Natural killer cell (primary cell): ENCODE measurements at regions not wholly inside any gene's neighbourhood (a gene's known extent, or its start where the extent isn't known, plus 50 kb on each side); places are given as distances from the start of the nearest gene placed in this dataset.

Source experiments
- ATAC-seq, 3 donors: fragments of 150-1000 bp in 2 of 3; fragments of 200-7000 bp in 1 of 3; cut with Tn5 transposase; 1 replicate in 1 of 3; 2 replicates in 2 of 3; pipeline ENCODE4 v1.10.0; 2021; ENCODE audit warnings: mild to moderate bottlenecking in 2 of 3, moderate library complexity in 2 of 3
- DNase-seq, 2 donors: peaks; one replicate each; pipeline versions ENCODE4 v3.0.0 to v3.0.0-alpha.2; 2013 to 2021; ENCODE audit warnings: mixed read lengths in 1 of 2
- H3K27ac ChIP-seq: one replicate; pipeline ENCODE4 v1.5.1; 2013; ENCODE audit warnings: mild to moderate bottlenecking, low read length
- H3K27me3 ChIP-seq: one replicate; pipeline ENCODE4 v1.6.1; 2013; ENCODE audit warnings: low read length; ENCODE audit not compliant: control insufficient read depth, insufficient read depth
- H3K36me3 ChIP-seq: one replicate; pipeline ENCODE4 v1.6.1; 2013; ENCODE audit warnings: low read length; ENCODE audit not compliant: control insufficient read depth, insufficient read depth
- H3K4me1 ChIP-seq: one replicate; pipeline ENCODE4 v1.6.1; 2013; ENCODE audit warnings: low read length; ENCODE audit not compliant: control insufficient read depth, insufficient read depth
- H3K4me3 ChIP-seq: one replicate; pipeline ENCODE4 v1.5.1; 2013; ENCODE audit warnings: low read length
- H3K9me3 ChIP-seq: one replicate; pipeline ENCODE4 v1.6.1; 2013; ENCODE audit warnings: low read length; ENCODE audit not compliant: control insufficient read depth, insufficient read depth
- H3K27ac Mint-ChIP-seq, 2 donors: one replicate each; pipeline ENCODE4 v1.8.0; 2022; ENCODE audit warnings: mild to moderate bottlenecking in 2 of 2, mixed read lengths in 2 of 2, moderate library complexity in 1 of 2
- H3K27me3 Mint-ChIP-seq, 2 donors: one replicate each; pipeline ENCODE4 v1.8.0; 2022; ENCODE audit warnings: low read depth in 2 of 2, mixed read lengths in 2 of 2
- H3K36me3 Mint-ChIP-seq: one replicate; pipeline ENCODE4 v1.8.0; 2022; ENCODE audit warnings: mixed read lengths
- H3K4me1 Mint-ChIP-seq, 2 donors: one replicate each; pipeline ENCODE4 v1.8.0; 2022; ENCODE audit warnings: mixed read lengths in 2 of 2
- H3K4me3 Mint-ChIP-seq: one replicate; pipeline ENCODE4 v1.8.0; 2022; ENCODE audit warnings: mild to moderate bottlenecking, moderate library complexity, mixed read lengths
- H3K9me3 Mint-ChIP-seq, 2 donors: one replicate each; pipeline ENCODE4 v1.8.0; 2022; ENCODE audit warnings: mixed read lengths in 2 of 2
- WGBS: methylation state at CpG from one replicate; pipeline ENCODE4 v1.1.7; 2013; ENCODE audit warnings: missing lambda C conversion rate; ENCODE audit not compliant: insufficient coverage; 5-methylcytosine and 5-hydroxymethylcytosine counted together
- intact Hi-C: fragments of 100-400 bp; cut with micrococcal nuclease; formaldehyde crosslinking; loops from one replicate; pipeline ENCODE4 v1.14.2; 2022
- TF ChIP-seq, protein P1 (sequence below): fragments of 200-600 bp; IDR thresholded peaks from one replicate; pipeline ENCODE4 v1.8.0; 2022; ENCODE audit warnings: antibody characterized with exemption

DNA sequence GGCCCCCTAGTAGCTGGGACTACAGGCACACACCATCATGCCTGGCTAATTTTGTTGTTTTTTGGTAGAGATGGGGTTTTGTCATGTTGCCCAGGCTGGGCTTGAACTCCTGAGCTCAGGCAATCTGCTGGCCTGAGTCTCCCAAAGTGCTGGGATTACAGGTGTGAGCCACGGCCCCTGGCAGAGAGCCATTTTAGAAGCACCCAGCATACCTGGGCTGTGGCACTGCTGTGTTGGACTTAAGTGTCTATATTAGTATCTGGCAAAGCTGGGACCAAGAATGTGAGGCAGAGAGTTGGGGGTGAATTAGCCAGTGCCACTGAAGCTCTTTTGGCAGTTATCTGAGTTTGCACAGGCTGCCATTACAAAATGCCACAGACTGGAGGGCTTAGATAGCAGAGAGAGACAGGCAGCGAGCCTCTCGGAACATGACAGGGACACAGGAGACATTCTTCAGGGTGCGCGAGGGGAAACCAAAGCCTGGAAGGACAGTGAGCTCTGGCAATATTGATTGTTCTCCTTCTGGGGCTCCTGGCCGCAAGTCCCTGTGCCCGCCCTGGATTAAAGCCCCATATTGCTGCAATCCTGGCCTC lies 87.7 kb upstream of the ALX4 start:
- no peaks in the 10 kb centered on the region for H3K36me3 ChIP-seq
- intact Hi-C loops: no loop called here
- Mint-ChIP-seq H3K9me3 (no peaks in the 10 kb centered on the region), H3K27me3 (peaks cover 5 to 6% of the 10 kb centered on the region in 2 donors), H3K4me3 (no peak overlapping the region), H3K36me3 (no peaks in the 10 kb centered on the region), H3K27ac (no peak overlapping the region), H3K4me1 (no peaks in the 10 kb centered on the region)
- no peaks in the 10 kb centered on the region for H3K27me3 ChIP-seq
- H3K4me1 ChIP-seq: no peaks in the 10 kb centered on the region
- DNase-seq (no peak), ATAC-seq (no peak)
- TF ChIP-seq, protein P1, sequence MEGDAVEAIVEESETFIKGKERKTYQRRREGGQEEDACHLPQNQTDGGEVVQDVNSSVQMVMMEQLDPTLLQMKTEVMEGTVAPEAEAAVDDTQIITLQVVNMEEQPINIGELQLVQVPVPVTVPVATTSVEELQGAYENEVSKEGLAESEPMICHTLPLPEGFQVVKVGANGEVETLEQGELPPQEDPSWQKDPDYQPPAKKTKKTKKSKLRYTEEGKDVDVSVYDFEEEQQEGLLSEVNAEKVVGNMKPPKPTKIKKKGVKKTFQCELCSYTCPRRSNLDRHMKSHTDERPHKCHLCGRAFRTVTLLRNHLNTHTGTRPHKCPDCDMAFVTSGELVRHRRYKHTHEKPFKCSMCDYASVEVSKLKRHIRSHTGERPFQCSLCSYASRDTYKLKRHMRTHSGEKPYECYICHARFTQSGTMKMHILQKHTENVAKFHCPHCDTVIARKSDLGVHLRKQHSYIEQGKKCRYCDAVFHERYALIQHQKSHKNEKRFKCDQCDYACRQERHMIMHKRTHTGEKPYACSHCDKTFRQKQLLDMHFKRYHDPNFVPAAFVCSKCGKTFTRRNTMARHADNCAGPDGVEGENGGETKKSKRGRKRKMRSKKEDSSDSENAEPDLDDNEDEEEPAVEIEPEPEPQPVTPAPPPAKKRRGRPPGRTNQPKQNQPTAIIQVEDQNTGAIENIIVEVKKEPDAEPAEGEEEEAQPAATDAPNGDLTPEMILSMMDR: no peak
- H3K27ac ChIP-seq: no peak overlapping the region
- no peaks in the 10 kb centered on the region for H3K9me3 ChIP-seq
- no peak overlapping the region for H3K4me3 ChIP-seq
- 91% methylated on average over 7 of the region's 7 CpGs for WGBS

DNA sequence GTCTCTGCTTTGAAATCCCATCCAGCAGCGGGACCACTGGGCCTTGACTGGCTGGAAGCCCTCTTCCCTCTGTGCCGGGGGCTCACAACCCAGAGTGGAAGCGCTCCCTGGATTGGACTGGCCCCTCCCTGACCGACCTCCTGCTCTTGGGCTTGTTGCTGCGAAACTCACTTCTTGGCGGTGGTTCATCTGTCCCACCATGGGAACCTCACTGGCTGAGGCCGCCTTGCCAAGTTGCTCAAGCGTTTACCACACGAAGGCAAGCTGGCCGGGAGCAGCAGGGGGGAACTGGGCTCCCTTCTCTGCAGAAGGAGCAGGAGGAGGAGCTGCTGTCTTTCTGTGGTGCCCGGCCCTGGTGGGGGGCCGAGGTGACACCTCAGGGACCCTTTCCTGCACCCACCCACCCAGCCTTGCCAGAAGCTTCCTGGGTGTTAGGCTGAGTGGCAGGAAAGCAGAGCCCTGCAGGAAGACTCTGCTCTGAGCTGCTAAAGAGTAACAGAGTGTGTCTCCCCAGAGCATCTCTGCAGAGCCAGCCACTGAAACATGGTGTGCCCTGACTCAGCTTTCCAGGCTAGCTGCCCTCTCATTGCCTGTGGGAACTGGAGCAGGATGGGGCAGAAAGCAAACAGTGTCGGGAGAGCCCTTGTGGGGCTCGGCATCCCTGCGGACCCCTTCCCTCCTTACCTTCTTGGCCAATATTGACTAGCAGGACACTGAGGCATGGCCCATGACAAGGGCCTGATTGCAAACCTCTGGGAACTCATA lies 88.5 kb upstream of the ALX4 start:
- DNase-seq (no peak), ATAC-seq (no peak)
- no peak overlapping the region for H3K27ac ChIP-seq
- H3K4me1 ChIP-seq: no peaks in the 10 kb centered on the region
- H3K36me3 ChIP-seq: no peaks in the 10 kb centered on the region
- WGBS: 82% methylated on average over 14 of the region's 15 CpGs
- intact Hi-C loops: no loop called here
- no peaks in the 10 kb centered on the region for H3K36me3 Mint-ChIP-seq
- H3K4me3 ChIP-seq: no peak overlapping the region
- no peaks in the 10 kb centered on the region for H3K9me3 ChIP-seq
- no peaks in the 10 kb centered on the region for H3K9me3 Mint-ChIP-seq
- TF ChIP-seq, protein P1: no peak
- no peaks in the 10 kb centered on the region for H3K27me3 ChIP-seq
- peaks cover 5 to 6% of the 10 kb centered on the region in 2 donors for H3K27me3 Mint-ChIP-seq
- H3K27ac Mint-ChIP-seq: no peak overlapping the region
- H3K4me1 Mint-ChIP-seq: no peaks in the 10 kb centered on the region
- no peak overlapping the region for H3K4me3 Mint-ChIP-seq

DNA sequence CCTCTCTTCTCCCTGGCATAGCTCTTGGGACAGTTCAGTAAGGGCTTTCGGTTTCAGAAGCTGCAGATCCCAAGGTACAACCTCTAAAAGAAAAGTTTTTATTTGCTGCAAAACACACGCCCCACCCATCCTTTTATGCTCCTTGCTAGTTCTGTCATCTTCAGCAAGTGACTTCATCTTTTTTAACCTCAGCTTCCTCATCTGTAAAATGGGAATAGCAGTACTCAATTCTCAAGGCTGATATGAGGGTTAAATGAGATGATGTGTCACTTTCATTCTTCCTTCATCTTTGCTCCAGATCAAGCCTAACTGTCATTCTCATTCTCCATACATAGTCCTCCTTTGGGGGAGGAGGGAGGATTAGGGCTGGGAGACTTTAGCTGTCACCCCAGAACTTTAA lies 90.0 kb upstream of the ALX4 start:
- Histone ChIP-seq H3K4me3 (no peak overlapping the region), H3K4me1 (no peaks in the 10 kb centered on the region), H3K36me3 (no peaks in the 10 kb centered on the region), H3K27me3 (no peaks in the 10 kb centered on the region), H3K9me3 (no peaks in the 10 kb centered on the region), H3K27ac (no peak overlapping the region)
- Mint-ChIP-seq H3K27ac (no peak overlapping the region), H3K4me3 (no peak overlapping the region), H3K27me3 (peaks cover 4 to 5% of the 10 kb centered on the region in 2 donors), H3K9me3 (no peaks in the 10 kb centered on the region), H3K36me3 (no peaks in the 10 kb centered on the region), H3K4me1 (no peaks in the 10 kb centered on the region)
- ATAC-seq: no peak
- 23% methylated on average over 2 of the region's 2 CpGs for WGBS
- TF ChIP-seq, protein P1: no peak
- no peak for DNase-seq
- intact Hi-C loops: no loop called here
